Esophagus squamous epithelium (tissue), 5 donors: ENCODE measurements at regions not wholly inside any gene's neighbourhood (a gene's known extent, or its start where the extent isn't known, plus 50 kb on each side); places are given as distances from the start of the nearest gene placed in this dataset.

ENCODE experiments used
- DNase-seq: peaks from one replicate; lab custom pipeline; 2025; lab: John Stamatoyannopoulos, UW
- H3K27ac ChIP-seq, 4 donors: fragments of 200-600 bp; sonication (generic); one replicate each; pipeline ENCODE4 v1.5.1; 2016 to 2019; ENCODE audit warnings: mild to moderate bottlenecking in 1 of 4
- H3K27me3 ChIP-seq, 4 donors: fragments of 200-600 bp; sonication (generic); 1 replicate in 3 of 4; 2 replicates in 1 of 4; pipeline versions ENCODE4 v1.5.1 to v1.6.0; 2017 to 2021; ENCODE audit warnings: antibody characterized with exemption in 1 of 4
- H3K36me3 ChIP-seq, 3 donors: fragments of 200-600 bp; sonication (generic); one replicate each; pipeline ENCODE4 v1.5.1; 2016 to 2019
- H3K4me1 ChIP-seq, 3 donors: fragments of 200-600 bp; sonication (generic); one replicate each; pipeline ENCODE4 v1.5.1; 2017 to 2019
- H3K4me3 ChIP-seq, 4 donors: fragments of 200-600 bp; sonication (generic); 1 replicate in 3 of 4; 2 replicates in 1 of 4; pipeline ENCODE4 v1.5.1; 2016 to 2019; ENCODE audit warnings: mild to moderate bottlenecking in 2 of 4, moderate library complexity in 1 of 4
- H3K9me3 ChIP-seq, 3 donors: fragments of 200-600 bp; sonication (generic); one replicate each; pipeline ENCODE4 v1.5.1; 2016 to 2019
- POLR2A ChIP-seq, 4 donors: fragments of 450-650 bp; IDR thresholded peaks; one replicate each; pipeline ENCODE4 v1.6.1; 2017; ENCODE audit warnings: antibody characterized with exemption in 4 of 4, mild to moderate bottlenecking in 4 of 4, moderate library complexity in 3 of 4
- WGBS, 2 donors: methylation state at CpG; one replicate each; pipeline ENCODE4 v1.1.5; 2018; 5-methylcytosine and 5-hydroxymethylcytosine counted together
- intact Hi-C: fragments of 100-400 bp; cut with DNase I; formaldehyde crosslinking; loops from one replicate; pipeline ENCODE4 v1.15.0; 2022
- TF ChIP-seq, protein P1 (sequence below), 6 experiments: fragments of 450-650 bp in 4 of 6; fragments of 200-600 bp in 2 of 6; sonication (generic) in 2 of 6; IDR thresholded peaks; one replicate each; pipeline ENCODE4 v1.5.1; 2016 to 2019; ENCODE audit warnings: antibody characterized with exemption in 6 of 6, mild to moderate bottlenecking in 4 of 6, moderate library complexity in 4 of 6
- donor health status: DM: yes; HTN: yes; CAD: no.

DNA sequence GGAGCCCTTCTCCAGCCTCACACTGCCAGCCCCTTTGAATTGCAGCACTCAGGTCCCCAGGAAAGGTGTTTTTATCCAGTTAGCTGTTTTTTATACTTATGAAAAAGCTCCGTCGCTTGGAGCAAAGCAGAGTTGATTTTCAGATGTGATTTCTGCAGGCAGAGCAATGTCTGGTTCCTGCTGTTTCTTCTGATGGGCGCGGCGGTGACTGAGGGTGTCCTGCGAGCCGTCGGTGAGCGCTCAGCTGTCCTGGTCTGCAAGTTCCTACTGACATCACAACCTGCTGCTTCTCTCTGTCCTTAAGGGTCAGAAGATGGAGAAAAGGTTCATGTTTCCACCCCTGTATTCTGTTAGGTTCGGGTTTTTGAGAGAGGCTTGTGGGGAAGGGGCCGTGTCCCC, 109.6 kb upstream of the FAM20C start:
- no peaks in the 10 kb centered on the region for H3K36me3 ChIP-seq
- WGBS, 2 donors: 62 to 88% methylated on average over 9 of the region's 11 CpGs
- H3K27ac ChIP-seq: peak overlapping the region in 3 of 4 donors; percentile 49 to 61 (median 58)
- intact Hi-C loops: no loop called here
- TF ChIP-seq POLR2A (IDR thresholded peaks at IDR 0.05): no peak
- TF ChIP-seq, protein P1, sequence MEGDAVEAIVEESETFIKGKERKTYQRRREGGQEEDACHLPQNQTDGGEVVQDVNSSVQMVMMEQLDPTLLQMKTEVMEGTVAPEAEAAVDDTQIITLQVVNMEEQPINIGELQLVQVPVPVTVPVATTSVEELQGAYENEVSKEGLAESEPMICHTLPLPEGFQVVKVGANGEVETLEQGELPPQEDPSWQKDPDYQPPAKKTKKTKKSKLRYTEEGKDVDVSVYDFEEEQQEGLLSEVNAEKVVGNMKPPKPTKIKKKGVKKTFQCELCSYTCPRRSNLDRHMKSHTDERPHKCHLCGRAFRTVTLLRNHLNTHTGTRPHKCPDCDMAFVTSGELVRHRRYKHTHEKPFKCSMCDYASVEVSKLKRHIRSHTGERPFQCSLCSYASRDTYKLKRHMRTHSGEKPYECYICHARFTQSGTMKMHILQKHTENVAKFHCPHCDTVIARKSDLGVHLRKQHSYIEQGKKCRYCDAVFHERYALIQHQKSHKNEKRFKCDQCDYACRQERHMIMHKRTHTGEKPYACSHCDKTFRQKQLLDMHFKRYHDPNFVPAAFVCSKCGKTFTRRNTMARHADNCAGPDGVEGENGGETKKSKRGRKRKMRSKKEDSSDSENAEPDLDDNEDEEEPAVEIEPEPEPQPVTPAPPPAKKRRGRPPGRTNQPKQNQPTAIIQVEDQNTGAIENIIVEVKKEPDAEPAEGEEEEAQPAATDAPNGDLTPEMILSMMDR (IDR thresholded peaks at IDR 0.05): no peak
- no peaks in the 10 kb centered on the region for H3K9me3 ChIP-seq
- peaks cover 9 to 50% (median 26%) of the 10 kb centered on the region in 3 donors for H3K4me1 ChIP-seq
- H3K27me3 ChIP-seq: peaks cover 0 to 49% (median 0%) of the 10 kb centered on the region in 4 donors
- H3K4me3 ChIP-seq: peak overlapping the region in 1 of 4 donors; percentile 5
- no peak for DNase-seq

DNA sequence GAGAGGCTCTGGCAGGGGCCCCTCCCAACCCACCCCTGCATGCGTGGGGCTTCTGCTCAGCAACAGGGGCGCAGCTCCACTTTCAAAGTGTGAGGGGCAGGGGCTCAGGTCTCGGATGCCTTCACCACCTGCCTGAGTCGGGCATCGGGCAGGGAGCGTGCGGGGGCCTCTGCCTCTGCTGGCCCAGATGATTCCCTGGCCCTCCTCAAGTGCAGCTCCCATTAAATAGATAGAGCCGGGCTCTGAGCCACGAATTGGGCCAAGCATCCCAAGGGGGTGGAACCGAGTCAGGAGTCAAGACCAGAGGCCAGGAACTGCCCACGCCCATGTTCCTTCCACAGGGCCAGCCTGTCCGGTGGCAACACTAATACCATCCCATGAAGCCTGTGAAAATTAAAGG, 108.9 kb upstream of the FAM20C start:
- 39 to 43% methylated on average over 4 of the region's 12 CpGs for WGBS, 2 donors

DNA sequence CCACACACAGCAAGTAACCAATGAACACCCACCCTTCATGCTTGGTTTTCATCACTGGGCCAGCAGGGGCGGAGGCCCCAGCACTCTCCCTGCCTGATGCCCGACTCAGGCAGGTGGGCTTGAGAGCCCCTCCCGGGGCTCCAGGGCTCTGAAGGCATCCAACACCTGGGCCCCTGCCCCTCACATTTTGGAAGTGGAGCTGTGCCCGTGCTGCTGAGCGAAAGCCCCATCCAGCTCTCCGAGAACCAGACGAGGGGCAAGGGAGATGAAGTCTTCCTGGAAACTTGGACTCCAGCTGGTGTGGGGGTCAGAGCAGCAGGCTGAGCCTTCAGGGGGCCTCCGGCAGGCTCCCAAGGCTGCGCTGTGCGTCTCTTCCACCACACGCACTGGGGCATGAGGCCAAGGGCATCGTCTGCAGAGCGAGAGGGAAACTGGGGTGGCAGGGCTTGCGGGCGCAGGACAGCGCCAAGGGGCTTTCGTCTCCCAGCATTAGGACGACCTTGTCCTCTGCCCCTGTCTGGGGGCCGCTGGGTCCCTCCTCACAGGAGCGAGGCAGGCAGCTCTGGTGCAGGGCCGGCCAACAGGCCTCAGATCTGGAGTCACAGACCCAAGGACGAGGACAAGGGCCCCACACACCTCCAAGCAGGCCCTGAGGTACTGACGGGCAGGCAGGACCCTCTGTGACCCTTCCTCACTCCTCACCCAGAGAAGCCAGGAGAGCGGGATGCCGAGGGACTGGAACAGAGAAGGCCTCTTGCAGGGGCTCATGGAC, 108.3 kb upstream of the FAM20C start:
- Histone ChIP-seq H3K4me1 (peaks cover 16 to 63% (median 35%) of the 10 kb centered on the region in 3 donors), H3K4me3 (no peak overlapping the region), H3K27me3 (peaks cover 0 to 49% (median 0%) of the 10 kb centered on the region in 4 donors), H3K9me3 (no peaks in the 10 kb centered on the region), H3K27ac (no peak overlapping the region), H3K36me3 (no peaks in the 10 kb centered on the region)
- no peak for DNase-seq
- intact Hi-C loops: no loop called here
- 89 to 96% methylated on average over 5 to 6 of the region's 25 CpGs for WGBS, 2 donors
- TF ChIP-seq, protein P1 (IDR thresholded peaks at IDR 0.05): no peak
- TF ChIP-seq POLR2A (IDR thresholded peaks at IDR 0.05): no peak

More for the DNA sequence above, 108.9 kb upstream of the FAM20C start:
- no peak for DNase-seq
- Histone ChIP-seq H3K4me1 (peaks cover 10 to 57% (median 29%) of the 10 kb centered on the region in 3 donors), H3K4me3 (no peak overlapping the region), H3K27me3 (peaks cover 0 to 49% (median 0%) of the 10 kb centered on the region in 4 donors), H3K9me3 (no peaks in the 10 kb centered on the region), H3K36me3 (no peaks in the 10 kb centered on the region), H3K27ac (no peak overlapping the region)
- TF ChIP-seq POLR2A (IDR thresholded peaks at IDR 0.05): no peak
- TF ChIP-seq, protein P1 (IDR thresholded peaks at IDR 0.05): no peak
- intact Hi-C loops: no loop called here

DNA sequence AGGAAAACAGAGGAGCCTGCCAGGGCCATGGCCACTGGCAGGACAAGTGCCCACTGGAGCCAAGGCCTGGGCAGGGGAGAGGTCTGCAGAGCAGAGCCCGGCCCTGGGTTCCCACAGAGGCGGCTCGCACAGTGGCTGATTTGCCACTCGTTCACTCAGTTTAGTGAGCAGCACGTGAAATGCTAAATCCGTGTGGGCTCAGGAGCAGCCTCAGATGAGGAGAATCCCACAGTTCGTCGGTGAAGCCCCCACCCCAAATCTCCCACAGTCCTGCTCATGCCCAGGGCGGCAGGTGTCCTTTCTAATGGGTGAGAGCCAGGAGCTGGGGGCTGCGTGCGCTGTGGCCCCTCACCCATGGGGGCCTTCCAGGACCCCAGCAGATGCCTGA, 107.7 kb upstream of the FAM20C start:
- TF ChIP-seq, protein P1 (IDR thresholded peaks at IDR 0.05): no peak
- TF ChIP-seq POLR2A (IDR thresholded peaks at IDR 0.05): no peak
- peaks cover 0 to 49% (median 0%) of the 10 kb centered on the region in 4 donors for H3K27me3 ChIP-seq
- no peaks in the 10 kb centered on the region for H3K9me3 ChIP-seq
- intact Hi-C loops: no loop called here
- peaks cover 22 to 68% (median 41%) of the 10 kb centered on the region in 3 donors for H3K4me1 ChIP-seq
- WGBS, 2 donors: 94 to 100% methylated on average over 2 to 8 of the region's 11 CpGs
- no peaks in the 10 kb centered on the region for H3K36me3 ChIP-seq
- DNase-seq: no peak
- no peak overlapping the region for H3K4me3 ChIP-seq
- H3K27ac ChIP-seq: no peak overlapping the region
